ENCODE measurements at regions not wholly inside any gene's neighbourhood (a gene's known extent, or its start where the extent isn't known, plus 50 kb on each side); places are given as distances from the start of the nearest gene placed in this dataset.
"Not testable (repeated sequence)": the region's sequence is repeated elsewhere in the genome, so short reads cannot be mapped to it uniquely, and the experiment has no call there.

- no peak for DNase-seq
These were observed 251.1 kb upstream of the DIAPH2 start for GRCh38 chrX:96433409-96434077.

GRCh38 chrX:96435378-96436035 lies 249.1 kb upstream of the DIAPH2 start:
- no peak for DNase-seq

GRCh38 chrX:96436105-96436504 lies 248.5 kb upstream of the DIAPH2 start:
- DNase-seq = no peak

- no peak for DNase-seq
These were observed 245.8 kb upstream of the DIAPH2 start for GRCh38 chrX:96438803-96439202.

GRCh38 chrX:96440941-96441340 lies 243.7 kb upstream of the DIAPH2 start:
- no peak for DNase-seq

GRCh38 chrX:96445531-96446065 lies 239.0 kb upstream of the DIAPH2 start:
- DNase-seq = no peak

- no peak for DNase-seq
These were observed 238.1 kb upstream of the DIAPH2 start for GRCh38 chrX:96446524-96446923.

GRCh38 chrX:96447161-96447560 lies 237.5 kb upstream of the DIAPH2 start:
- no peak for DNase-seq

- DNase-seq = no peak
These were observed 235.5 kb upstream of the DIAPH2 start for GRCh38 chrX:96449191-96449590.

GRCh38 chrX:96449896-96450295 lies 234.7 kb upstream of the DIAPH2 start:
- no peak for DNase-seq

- DNase-seq = no peak
These were observed 231.5 kb upstream of the DIAPH2 start for GRCh38 chrX:96453139-96453538.

GRCh38 chrX:96455078-96455477 lies 229.6 kb upstream of the DIAPH2 start:
- DNase-seq = no peak

GRCh38 chrX:96464880-96465558 lies 219.6 kb upstream of the DIAPH2 start:
- DNase-seq = no peak

- DNase-seq = no peak
These were observed 210.5 kb upstream of the DIAPH2 start for GRCh38 chrX:96474029-96474740.

GRCh38 chrX:96474741-96475125 lies 209.9 kb upstream of the DIAPH2 start:
- DNase-seq = no peak

- DNase-seq = no peak
These were observed 204.6 kb upstream of the DIAPH2 start for GRCh38 chrX:96480081-96480480.

- DNase-seq = no peak
These were observed 202.8 kb upstream of the DIAPH2 start for GRCh38 chrX:96481831-96482230.

GRCh38 chrX:96483647-96484160 lies 200.9 kb upstream of the DIAPH2 start:
- DNase-seq = no peak

- not testable (repeated sequence) for DNase-seq
These were observed 198.0 kb upstream of the DIAPH2 start for GRCh38 chrX:96486687-96487086.

GRCh38 chrX:96502507-96502906 lies 182.1 kb upstream of the DIAPH2 start:
- no peak for DNase-seq

- not testable (repeated sequence) for DNase-seq
These were observed 155.3 kb upstream of the DIAPH2 start for GRCh38 chrX:96529386-96529785.

GRCh38 chrX:96538104-96538725 lies 146.4 kb upstream of the DIAPH2 start:
- DNase-seq = no peak

All from midbrain (tissue), 1 donor.